Esophagus mucosa (tissue), 1 donor: ENCODE measurements at regions not wholly inside any gene's neighbourhood (a gene's known extent, or its start where the extent isn't known, plus 50 kb on each side); places are given as distances from the start of the nearest gene placed in this dataset.

ENCODE experiments used
- ATAC-seq: fragments of 200-7000 bp; cut with Tn5 transposase; one replicate; pipeline ENCODE4 v1.9.1; 2020
- donor health status: DM: yes; HTN: yes; CAD: no.

GRCh38 chrX:116226665-116227484 is 56.3 kb downstream of the AGTR2 start:
- no peak for ATAC-seq

- peak; percentile 38 for ATAC-seq
Observed at GRCh38 chrX:116230130-116230898, 59.8 kb downstream of the AGTR2 start.

DNA sequence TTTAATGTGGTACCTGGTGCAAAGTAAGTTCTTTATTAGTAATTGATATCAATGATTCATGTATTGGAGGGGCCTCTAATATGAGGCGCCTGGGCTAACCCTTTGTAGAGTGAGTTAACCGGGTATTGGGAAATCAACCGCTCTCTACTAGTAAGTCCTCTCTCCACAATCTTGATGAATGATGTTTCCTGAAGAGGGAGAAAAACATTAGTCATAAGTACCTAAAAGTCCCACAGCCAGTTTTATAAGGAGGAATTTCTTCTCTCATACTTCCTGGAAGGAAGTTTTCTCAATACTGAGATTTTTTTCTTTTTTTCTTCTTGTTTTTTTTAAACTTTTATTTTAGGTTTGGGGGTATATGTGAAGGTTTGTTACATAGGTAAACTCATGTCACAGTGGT is 62.3 kb downstream of the AGTR2 start:
- ATAC-seq, result peak; percentile 84

DNA sequence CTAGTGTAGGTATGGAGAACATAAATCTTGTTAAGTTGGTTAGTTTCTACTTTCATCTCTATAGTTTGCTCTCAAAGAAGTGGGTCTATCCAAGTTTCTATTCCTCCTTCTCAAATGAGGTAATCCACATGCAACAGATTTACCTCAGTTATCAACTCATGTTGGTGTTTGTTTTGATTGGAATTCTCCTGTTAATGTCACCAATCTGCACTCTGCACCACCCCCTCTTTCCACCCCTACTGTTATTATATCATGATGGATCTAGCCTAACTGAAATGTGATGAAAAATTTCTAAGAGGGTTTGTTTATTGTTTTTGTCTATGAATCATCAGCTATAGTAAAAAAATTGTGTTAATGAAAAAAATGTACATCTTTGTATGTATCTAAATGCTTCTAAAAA is 66.1 kb downstream of the AGTR2 start:
- no peak for ATAC-seq

GRCh38 chrX:116238093-116238492 is 67.5 kb downstream of the AGTR2 start:
- ATAC-seq, result no peak

DNA sequence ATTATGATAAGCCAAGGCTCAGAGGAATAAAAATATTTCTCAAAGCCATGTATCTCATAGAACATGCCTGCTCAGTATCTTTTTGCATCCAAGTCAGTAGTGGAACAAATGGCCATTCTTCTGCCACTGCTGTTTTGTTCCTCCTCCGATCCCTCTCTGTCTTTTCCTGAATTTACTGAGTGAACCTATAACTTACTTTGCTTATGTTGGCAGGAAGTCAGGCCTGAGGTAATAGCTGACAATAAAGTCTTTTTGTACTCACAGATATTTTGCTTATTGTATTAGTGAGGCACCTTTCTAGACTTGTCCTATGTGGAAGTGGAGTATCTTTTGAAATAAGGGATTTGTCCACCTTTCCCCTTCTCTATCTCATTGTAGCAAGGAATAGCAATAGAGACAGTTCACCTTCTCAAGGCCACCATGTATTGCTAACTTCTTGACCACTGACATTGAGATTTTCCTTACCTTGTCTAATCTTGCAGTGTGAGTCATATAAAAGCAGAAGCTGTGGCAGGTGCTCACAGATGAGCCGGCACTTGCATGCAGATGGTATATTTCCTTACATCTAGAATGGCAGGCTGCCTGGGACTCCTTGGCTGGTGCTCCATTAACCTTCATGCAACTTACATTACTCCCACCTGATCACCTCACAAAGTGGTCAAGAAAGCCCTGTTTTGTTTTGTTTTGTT is 68.2 kb downstream of the AGTR2 start:
- ATAC-seq, result peak; percentile 45

DNA sequence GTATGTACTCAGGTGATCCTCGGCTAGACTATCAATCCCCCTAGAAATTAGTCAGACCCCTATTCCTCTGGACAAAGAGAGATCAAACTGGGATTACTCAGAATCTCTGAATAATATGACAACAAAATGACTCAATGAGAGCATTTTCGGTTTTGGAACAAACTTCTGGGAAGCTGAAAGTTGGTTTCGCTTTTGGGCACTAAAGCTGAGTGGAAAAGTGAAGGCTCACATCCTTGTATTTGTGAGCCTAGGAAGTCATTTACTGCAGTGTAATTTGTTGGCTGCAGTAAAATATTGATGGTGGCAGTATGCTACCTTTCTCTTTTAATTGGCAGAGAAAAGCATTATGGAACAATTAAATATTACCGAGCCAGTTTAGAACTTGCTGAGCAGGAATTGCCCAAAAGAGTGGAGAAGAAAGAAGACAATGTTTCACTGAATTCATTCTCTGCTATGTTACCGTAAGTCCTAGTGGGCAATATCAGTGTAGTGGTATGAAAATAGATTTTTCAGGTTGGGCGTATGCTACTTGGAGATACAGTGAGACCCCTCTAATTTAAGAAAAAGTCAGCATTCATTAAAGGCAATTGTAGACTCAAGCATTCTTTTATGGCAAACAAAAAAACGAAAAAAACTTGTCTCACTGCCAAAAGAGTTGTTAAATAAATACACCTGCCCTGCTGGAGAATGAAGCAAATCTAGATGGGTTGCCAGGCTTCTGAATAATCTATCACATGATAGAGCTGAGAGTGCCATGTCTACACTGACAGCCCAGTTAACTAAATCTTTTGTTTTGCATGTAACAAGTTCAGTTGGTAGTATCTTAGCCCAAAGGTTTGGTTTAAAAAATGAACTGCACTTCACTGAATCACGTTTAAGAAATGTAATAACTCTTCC is 69.6 kb downstream of the AGTR2 start:
- ATAC-seq, result peak; percentile 92

DNA sequence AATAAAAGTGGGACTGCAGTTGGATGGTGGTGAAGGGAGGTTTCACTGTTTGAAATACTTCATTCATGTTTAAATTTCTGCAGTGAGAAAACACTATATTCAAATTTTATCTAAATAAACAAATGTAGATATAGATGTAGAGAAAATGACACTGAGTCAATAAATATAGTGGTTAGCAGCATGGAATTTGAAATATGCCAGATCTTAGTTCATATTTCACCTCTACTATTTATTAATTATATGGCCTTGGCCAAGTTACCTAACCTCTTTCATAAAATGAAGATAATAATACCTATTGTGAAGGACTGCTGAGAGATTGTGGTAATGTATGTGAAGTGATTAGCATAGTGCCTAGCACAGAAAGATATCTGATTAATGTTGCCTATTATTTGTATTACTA is 70.5 kb downstream of the AGTR2 start:
- ATAC-seq, result no peak

DNA sequence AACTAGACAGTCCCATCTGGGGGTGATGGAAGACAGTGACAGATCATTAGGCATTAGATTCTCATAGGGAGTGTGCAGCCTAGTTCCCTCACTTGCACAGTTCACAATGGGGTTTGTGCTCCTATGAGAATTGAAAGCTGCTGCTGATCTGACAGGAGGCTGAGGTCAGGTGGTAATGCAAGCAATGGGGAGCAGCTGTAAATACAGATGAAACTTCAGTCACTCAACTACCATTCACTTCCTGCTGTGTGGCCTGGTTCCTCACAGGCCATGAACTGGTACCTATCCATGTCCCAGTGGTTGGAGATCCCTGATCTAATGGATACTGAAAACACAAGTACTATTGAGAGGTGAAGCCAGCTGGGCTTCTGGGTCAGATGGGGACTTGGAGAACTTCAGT is 72.5 kb downstream of the AGTR2 start:
- no peak for ATAC-seq

DNA sequence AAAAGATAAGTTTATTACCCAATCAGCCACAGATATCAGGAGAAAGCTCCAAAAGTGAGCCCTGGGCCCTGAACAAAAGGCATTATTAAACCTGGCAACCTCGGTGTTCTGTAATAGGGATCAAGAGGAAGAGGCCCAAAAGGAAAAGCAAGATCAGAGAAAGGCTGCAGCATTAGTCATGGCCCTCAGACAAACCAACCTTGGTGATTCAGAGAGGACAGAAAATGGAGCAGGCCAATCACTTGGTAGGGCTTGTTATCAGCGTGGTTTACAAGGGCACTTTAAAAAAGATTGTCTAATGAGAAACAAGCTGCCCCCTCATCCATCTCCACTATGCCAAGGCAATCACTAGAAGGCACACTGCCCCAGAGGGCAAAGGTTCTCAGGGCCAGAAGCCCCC is 75.7 kb downstream of the AGTR2 start:
- no peak for ATAC-seq

- no peak for ATAC-seq
Observed at GRCh38 chrX:116267511-116268040, 97.0 kb downstream of the AGTR2 start.

- ATAC-seq, result peak; percentile 94
Observed at GRCh38 chrX:116272322-116272721, 101.8 kb downstream of the AGTR2 start.

DNA sequence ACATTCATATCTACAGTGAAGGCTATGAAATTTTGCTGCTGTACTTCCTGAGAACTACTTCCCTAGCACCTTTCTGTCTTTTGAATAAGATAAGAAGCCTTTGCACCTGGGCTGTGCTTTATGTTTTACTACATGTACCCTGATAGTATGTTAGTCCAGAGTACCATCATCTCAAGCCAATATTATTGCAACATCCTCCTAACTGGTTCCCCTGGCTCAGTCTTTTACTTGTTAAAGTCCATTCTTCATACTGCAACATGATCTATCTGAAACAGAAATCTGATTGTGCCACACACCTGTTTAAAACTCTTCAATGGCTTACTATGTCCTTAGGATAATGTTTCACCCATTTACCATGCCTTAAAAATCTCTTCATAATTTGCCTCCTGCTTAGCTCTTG is 102.3 kb downstream of the AGTR2 start:
- ATAC-seq, result peak; percentile 49

- no peak for ATAC-seq
Observed at GRCh38 chrX:116276261-116276660, 105.7 kb downstream of the AGTR2 start.

- no peak for ATAC-seq
Observed at GRCh38 chrX:116277351-116278225, 107.0 kb downstream of the AGTR2 start.

DNA sequence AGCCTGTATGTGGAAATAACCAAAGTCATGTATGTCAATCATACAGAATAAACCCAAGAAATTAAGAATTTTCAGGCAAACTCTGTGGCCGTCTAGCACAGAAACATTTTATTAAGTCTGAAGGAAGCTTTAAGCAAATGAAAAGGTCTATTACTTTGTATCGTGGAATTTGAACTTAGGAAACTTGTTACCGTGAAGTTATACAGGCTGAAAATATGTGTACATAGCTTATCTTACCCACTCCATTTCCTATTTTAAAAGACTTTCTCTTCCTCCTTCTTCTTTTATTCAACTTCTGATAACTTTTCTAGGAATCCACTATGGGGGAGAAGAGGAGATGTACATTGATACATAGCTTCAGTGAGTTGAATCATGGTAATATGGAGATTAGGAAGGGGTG is 108.3 kb downstream of the AGTR2 start:
- ATAC-seq, result no peak

GRCh38 chrX:116281106-116281505 is 110.6 kb downstream of the AGTR2 start:
- ATAC-seq, result peak; percentile 87

DNA sequence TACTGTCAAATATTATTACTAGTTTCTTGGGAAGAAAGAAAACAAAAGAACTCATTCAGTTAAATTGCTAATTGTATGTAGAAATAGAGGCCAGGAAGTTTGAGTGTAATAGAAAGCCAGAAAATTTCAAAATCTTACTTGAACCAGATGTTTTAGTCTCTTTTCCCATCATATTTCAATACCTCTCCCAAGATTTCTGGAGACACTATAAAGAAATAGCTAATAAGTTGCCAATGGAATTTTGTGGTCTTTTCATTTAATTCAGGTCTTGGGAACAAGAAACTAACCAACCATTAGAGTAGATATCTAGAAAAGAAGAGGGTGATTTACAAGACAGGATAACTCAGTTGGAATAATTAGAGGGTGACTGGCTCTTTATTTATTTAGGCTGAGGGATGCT is 112.2 kb downstream of the AGTR2 start:
- ATAC-seq, result no peak

- ATAC-seq, result peak; percentile 48
Observed at GRCh38 chrX:116284400-116284799, 113.9 kb downstream of the AGTR2 start.

DNA sequence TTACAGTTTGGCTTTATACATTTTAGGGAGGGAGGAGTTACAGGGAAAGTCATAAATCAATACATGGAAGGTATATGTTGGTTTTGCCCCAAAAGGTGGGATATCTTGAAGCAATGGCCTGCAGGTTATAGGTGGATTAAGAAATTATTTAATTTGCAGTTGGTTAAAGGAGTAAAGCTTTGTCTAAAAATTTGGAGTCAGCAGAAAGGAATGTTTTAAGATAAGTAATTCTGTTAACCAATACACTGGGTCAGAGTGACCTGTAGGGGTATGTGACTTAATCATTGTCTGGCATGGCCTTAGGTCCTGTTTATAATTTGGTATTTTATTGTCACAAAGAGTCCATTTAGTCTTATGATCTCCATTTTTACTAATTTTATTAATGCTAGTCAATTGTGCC is 115.0 kb downstream of the AGTR2 start:
- no peak for ATAC-seq

- no peak for ATAC-seq
Observed at GRCh38 chrX:116289592-116289991, 119.0 kb downstream of the AGTR2 start.
